Heart left ventricle (tissue), 13 donors: ENCODE measurements at regions not wholly inside any gene's neighbourhood (a gene's known extent, or its start where the extent isn't known, plus 50 kb on each side); places are given as distances from the start of the nearest gene placed in this dataset.

Experiments used
- CTCF ChIP-seq, 12 donors: fragments of 200-600 bp; sonication (generic) in 4 of 12; IDR thresholded peaks; one replicate each; pipeline versions ENCODE4 v1.5.0 to v1.8.0; 2018 to 2022; ENCODE audit warnings: antibody characterized with exemption in 12 of 12, mild to moderate bottlenecking in 5 of 12
- POLR2A ChIP-seq, 2 donors: fragments of 450-650 bp; IDR thresholded peaks; one replicate each; pipeline ENCODE4 v1.6.1; 2017; ENCODE audit warnings: antibody characterized with exemption in 2 of 2, mild to moderate bottlenecking in 2 of 2, moderate library complexity in 2 of 2
- donor health status: ischemic (EF 13 %, LVEDD 7.1; RV severe dilation, severe dysfunction).
- donor health status: DM: no; HTN: yes; CAD: no.
- donor health status: DM: no; HTN: no; CAD: no.
- donor health status: ischemic (EF 25% LVEDD 6.9; RV normal size, moderate dysfunction).
- donor health status: ischemic (EF 25% LVEDD 5.7; RV mildly dilated, moderate dysfunction).
- donor health status: ischemic (EF 35%, LVEDD 5.7; RV mildly dilated, moderate dysfunction).
- donor health status: nonischemic (EF 11% LVEDD 7.7; RV severe dilation, severe dysfunction).
- donor health status: DM: yes; HTN: yes; CAD: no.
- donor health status: PGD.
- donor health status: ischemic (EF 29% LVEDD 5.4; RV normal size, mild dysfunction).
- donor health status: nonischemic (EF 23%, LVEDD 6.1; RV moderate dilation, normal function).

- no peak for TF ChIP-seq CTCF (IDR thresholded peaks at IDR 0.05)
- no peak for TF ChIP-seq POLR2A (IDR thresholded peaks at IDR 0.05)
Measured at GRCh38 chr3:168262887-168263286, 167.2 kb upstream of the GOLIM4 start.
